22Rv1 (cell line): ENCODE measurements at regions not wholly inside any gene's neighbourhood (a gene's known extent, or its start where the extent isn't known, plus 50 kb on each side); places are given as distances from the start of the nearest gene placed in this dataset.

Source experiments
- CTCF ChIP-seq: fragments of 450-650 bp; IDR thresholded peaks from 2 replicates; pipeline ENCODE4 v1.5.1; 2017; ENCODE audit warnings: mild to moderate bottlenecking
- ZFX ChIP-seq: fragments of 450-650 bp; IDR thresholded peaks from 2 replicates; pipeline ENCODE4 v1.6.1; 2017; ENCODE audit warnings: antibody characterized with exemption, borderline replicate concordance

DNA sequence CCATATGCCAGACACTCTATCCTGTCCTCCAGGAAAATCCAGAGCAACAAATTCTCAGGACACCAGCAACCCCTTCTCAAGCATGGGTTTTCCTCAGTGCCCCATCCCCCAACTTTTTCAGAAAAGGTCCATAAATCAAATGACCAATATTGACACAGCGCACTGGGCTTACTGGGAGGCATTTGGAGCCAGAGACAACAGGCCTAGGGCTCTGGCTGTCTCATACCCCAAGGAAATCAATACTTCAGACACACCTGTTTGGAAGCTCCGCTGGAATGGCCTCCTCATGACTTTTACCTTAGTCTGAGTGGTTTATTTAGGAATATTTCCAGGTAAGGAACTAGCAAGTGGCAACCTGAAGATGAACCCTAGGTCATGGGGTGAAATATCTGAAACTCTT lies 66.9 kb upstream of the TNR start:
- no peak for TF ChIP-seq CTCF
- TF ChIP-seq ZFX = no peak
